GM23338 (cell line): ENCODE measurements at regions not wholly inside any gene's neighbourhood (a gene's known extent, or its start where the extent isn't known, plus 50 kb on each side); places are given as distances from the start of the nearest gene placed in this dataset.

Experiments
- ATAC-seq: fragments of 200-7000 bp; cut with Tn5 transposase; 3 replicates; pipeline ENCODE4 v1.9.1; 2020
- DNase-seq: peaks from one replicate; pipeline ENCODE4 v3.0.0-alpha.2; 2015; ENCODE audit warnings: low spot score
- H2AFZ ChIP-seq: fragments of 200-600 bp; sonication (generic); 2 replicates; pipeline ENCODE4 v1.8.0; 2016; ENCODE audit warnings: antibody characterized with exemption, mild to moderate bottlenecking, moderate library complexity
- H3F3A ChIP-seq: fragments of 200-600 bp; sonication (generic); replicated peaks from 2 replicates; pipeline ENCODE4 v1.8.0; 2017; ENCODE audit warnings: antibody characterized with exemption, mixed run types, low read depth
- H3K27ac ChIP-seq: fragments of 200-600 bp; sonication (generic); 2 replicates; pipeline ENCODE4 v1.6.1; 2016; ENCODE audit warnings: low read depth
- H3K27me3 ChIP-seq: fragments of 200-600 bp; sonication (generic); 2 replicates; pipeline ENCODE4 v1.8.0; 2016; ENCODE audit warnings: mild to moderate bottlenecking, mixed run types, moderate library complexity; ENCODE audit not compliant: insufficient read depth
- H3K36me3 ChIP-seq: fragments of 200-600 bp; sonication (generic); 2 replicates; pipeline ENCODE4 v1.8.0; 2016; ENCODE audit warnings: mild to moderate bottlenecking; ENCODE audit not compliant: insufficient read depth
- H3K4me1 ChIP-seq: fragments of 200-600 bp; sonication (generic); 2 replicates; pipeline ENCODE4 v1.8.0; 2016; ENCODE audit warnings: mild to moderate bottlenecking, moderate library complexity; ENCODE audit not compliant: insufficient read depth
- H3K4me2 ChIP-seq: fragments of 200-600 bp; sonication (generic); 2 replicates; pipeline ENCODE4 v1.7.1; 2017; ENCODE audit warnings: mixed run types
- H3K4me3 ChIP-seq: fragments of 200-600 bp; sonication (generic); 2 replicates; pipeline ENCODE4 v1.6.1; 2016; ENCODE audit warnings: mixed run types
- H3K79me2 ChIP-seq: fragments of 200-600 bp; sonication (generic); replicated peaks from 2 replicates; pipeline ENCODE4 v1.8.0; 2017; ENCODE audit warnings: mild to moderate bottlenecking; ENCODE audit not compliant: insufficient read depth
- H3K9me2 ChIP-seq: fragments of 200-600 bp; sonication (generic); 2 replicates; pipeline ENCODE4 v1.8.0; 2017; ENCODE audit not compliant: insufficient read depth
- H4K20me1 ChIP-seq: fragments of 200-600 bp; sonication (generic); replicated peaks from 2 replicates; pipeline ENCODE4 v1.8.0; 2017; ENCODE audit warnings: mild to moderate bottlenecking; ENCODE audit not compliant: insufficient read depth
- H3K27ac Mint-ChIP-seq: 2 replicates; pipeline ENCODE4 v1.8.0; 2020; ENCODE audit warnings: inconsistent platforms, mild to moderate bottlenecking, moderate library complexity, mixed read lengths
- H3K27me3 Mint-ChIP-seq: 3 replicates; pipeline ENCODE4 v1.8.0; 2022; ENCODE audit warnings: low read depth, mild to moderate bottlenecking, moderate library complexity, mixed read lengths, inconsistent platforms; ENCODE audit not compliant: insufficient read depth, poor library complexity
- H3K36me3 Mint-ChIP-seq: 3 replicates; pipeline ENCODE4 v1.8.0; 2021; ENCODE audit warnings: low read depth, mild to moderate bottlenecking, inconsistent platforms, moderate library complexity, mixed read lengths
- H3K4me1 Mint-ChIP-seq: 3 replicates; pipeline ENCODE4 v1.8.0; 2020; ENCODE audit warnings: mild to moderate bottlenecking, inconsistent platforms, mixed read lengths
- H3K4me3 Mint-ChIP-seq: 3 replicates; pipeline ENCODE4 v1.8.0; 2021; ENCODE audit warnings: moderate library complexity, mild to moderate bottlenecking, inconsistent platforms, mixed read lengths
- H3K9me3 Mint-ChIP-seq: 3 replicates; pipeline ENCODE4 v1.8.0; 2020; ENCODE audit warnings: moderate library complexity, mild to moderate bottlenecking, inconsistent platforms, mixed read lengths
- CREB1 ChIP-seq: fragments of 250-450 bp; sonication (Bioruptor Pico); IDR thresholded peaks from 2 replicates; pipeline ENCODE4 v1.5.0; 2020; ENCODE audit warnings: low read depth, mild to moderate bottlenecking, moderate library complexity
- CTCF ChIP-seq, 2 experiments: fragments of 200-600 bp in 1 of 2; sonication (generic) in 1 of 2; conservative IDR thresholded peaks; 2 replicates each; pipeline versions ENCODE4 v1.5.1 to v1.6.1; 2016 to 2017; ENCODE audit warnings: antibody characterized with exemption in 2 of 2, low read depth in 2 of 2, mild to moderate bottlenecking in 2 of 2, moderate library complexity in 1 of 2
- ETS1 ChIP-seq: IDR thresholded peaks from 2 replicates; pipeline ENCODE4 v1.6.1; 2016; ENCODE audit warnings: antibody characterized with exemption
- EZH2phosphoT487 ChIP-seq: fragments of 200-600 bp; sonication (generic); IDR thresholded peaks from one replicate; pipeline ENCODE4 v1.8.1; 2018; ENCODE audit warnings: antibody characterized with exemption; ENCODE audit not compliant: unreplicated experiment
- JUNB ChIP-seq: IDR thresholded peaks from one replicate; pipeline ENCODE4 v1.6.1; 2016; ENCODE audit warnings: antibody characterized with exemption; ENCODE audit not compliant: unreplicated experiment
- NANOG ChIP-seq: IDR thresholded peaks from 2 replicates; pipeline ENCODE4 v1.6.1; 2016; ENCODE audit warnings: antibody characterized with exemption, borderline replicate concordance
- POLR2AphosphoS5 ChIP-seq: IDR thresholded peaks from 2 replicates; pipeline ENCODE4 v1.6.1; 2016; ENCODE audit warnings: antibody characterized with exemption, low read depth
- REST ChIP-seq: IDR thresholded peaks from one replicate; pipeline ENCODE4 v1.6.1; 2018; ENCODE audit warnings: antibody characterized with exemption; ENCODE audit not compliant: unreplicated experiment
- STAT1 ChIP-seq: IDR thresholded peaks from one replicate; pipeline ENCODE4 v1.6.1; 2016; ENCODE audit warnings: antibody characterized with exemption; ENCODE audit not compliant: unreplicated experiment
- ZNF114 ChIP-seq: fragments of 250-450 bp; sonication (Bioruptor Pico); IDR thresholded peaks from 2 replicates; pipeline ENCODE4 v1.5.0; 2020; ENCODE audit warnings: mild to moderate bottlenecking, moderate library complexity
- ZNF331 ChIP-seq: fragments of 250-450 bp; sonication (Bioruptor Pico); IDR thresholded peaks from 2 replicates; pipeline ENCODE4 v1.5.0; 2020; ENCODE audit warnings: low read depth, mild to moderate bottlenecking, moderate library complexity

GRCh38 chr16:85262558-85263238 lies 150.4 kb upstream of the CIBAR2 start:
- Mint-ChIP-seq H3K4me1 (peaks cover 12% of the 10 kb centered on the region), H3K27me3 (peaks cover 8% of the 10 kb centered on the region), H3K9me3 (no peaks in the 10 kb centered on the region), H3K4me3 (no peak overlapping the region), H3K36me3 (no peaks in the 10 kb centered on the region; the same call in 2 of the 3 replicates), H3K27ac (no peak overlapping the region)
- no peak overlapping the region for H3K27ac ChIP-seq
- H3K4me3 ChIP-seq: no peak overlapping the region
- H3K27me3 ChIP-seq: no peaks in the 10 kb centered on the region
- no peaks in the 10 kb centered on the region for H3K79me2 ChIP-seq
- no peaks in the 10 kb centered on the region for H3K36me3 ChIP-seq
- DNase-seq (no peak), ATAC-seq (no peak)
- no peak overlapping the region for H2AFZ ChIP-seq
- no peaks in the 10 kb centered on the region for H3K9me2 ChIP-seq
- H3K4me1 ChIP-seq: no peaks in the 10 kb centered on the region
- peaks cover 8% of the 10 kb centered on the region for H4K20me1 ChIP-seq
- no peak for TF ChIP-seq POLR2AphosphoS5
- TF ChIP-seq NANOG: no peak
- TF ChIP-seq EZH2phosphoT487: no peak
- H3K4me2 ChIP-seq: no peak overlapping the region
- 0 out of 2 replicates have a peak, but pooled peaks cover 2% of the 10 kb centered on the region for H3F3A ChIP-seq

GRCh38 chr16:85263239-85263585 lies 150.9 kb upstream of the CIBAR2 start:
- no peaks in the 10 kb centered on the region for H3K27me3 ChIP-seq
- H3K4me1 ChIP-seq: no peaks in the 10 kb centered on the region
- Mint-ChIP-seq H3K36me3 (no peaks in the 10 kb centered on the region; the same call in 2 of the 3 replicates), H3K4me3 (no peak overlapping the region), H3K9me3 (no peaks in the 10 kb centered on the region), H3K4me1 (peaks cover 7% of the 10 kb centered on the region), H3K27me3 (peaks cover 7% of the 10 kb centered on the region), H3K27ac (no peak overlapping the region)
- H3K4me2 ChIP-seq: no peak overlapping the region
- H3F3A ChIP-seq: 0 out of 2 replicates have a peak, but pooled peaks cover 2% of the 10 kb centered on the region
- no peaks in the 10 kb centered on the region for H3K9me2 ChIP-seq
- H2AFZ ChIP-seq: no peak overlapping the region
- no peak for DNase-seq
- peaks cover 8% of the 10 kb centered on the region for H4K20me1 ChIP-seq
- no peak overlapping the region for H3K4me3 ChIP-seq
- no peak overlapping the region for H3K27ac ChIP-seq
- ATAC-seq: no peak
- H3K79me2 ChIP-seq: no peaks in the 10 kb centered on the region
- H3K36me3 ChIP-seq: no peaks in the 10 kb centered on the region
- TF ChIP-seq ETS1 (no peak), NANOG (no peak), JUNB (no peak), CTCF (conservative IDR thresholded peaks at IDR 0.05; ENCODE audit: low read depth in 2 of 2) (no peak), CREB1 (CRISPR knock-in tag) (no peak), STAT1 (no peak), ZNF331 (CRISPR knock-in tag) (no peak), REST (no peak), ZNF114 (CRISPR knock-in tag) (no peak)
